WTC11 (cell line): ENCODE measurements at regions not wholly inside any gene's neighbourhood (a gene's known extent, or its start where the extent isn't known, plus 50 kb on each side); places are given as distances from the start of the nearest gene placed in this dataset.

Experiments
- CREB1 ChIP-seq: sonication (generic); formaldehyde crosslinking; IDR thresholded peaks from 2 replicates; pipeline ENCODE4 v1.8.0; 2023; ENCODE audit warnings: mild to moderate bottlenecking, missing genetic modification reagents
- ESRRA ChIP-seq: sonication (generic); formaldehyde crosslinking; IDR thresholded peaks from 2 replicates; pipeline ENCODE4 v1.8.1; 2022; ENCODE audit warnings: mild to moderate bottlenecking, missing genetic modification reagents, borderline replicate concordance
- FOXK1 ChIP-seq: sonication (generic); formaldehyde crosslinking; IDR thresholded peaks from 2 replicates; pipeline ENCODE4 v1.8.0; 2022; ENCODE audit warnings: mild to moderate bottlenecking, moderate library complexity, missing genetic modification reagents
- GABPB1 ChIP-seq: sonication (generic); formaldehyde crosslinking; IDR thresholded peaks from 2 replicates; pipeline ENCODE4 v1.8.1; 2023; ENCODE audit warnings: mild to moderate bottlenecking, missing genetic modification reagents
- GTF2I ChIP-seq: fragments of 250-450 bp; sonication (Bioruptor Pico); conservative IDR thresholded peaks from 2 replicates; pipeline ENCODE4 v1.4.0; 2021; ENCODE audit warnings: mild to moderate bottlenecking
- IRF2 ChIP-seq: sonication (generic); formaldehyde crosslinking; IDR thresholded peaks from 2 replicates; pipeline ENCODE4 v1.8.0; 2022; ENCODE audit warnings: low read depth, missing genetic modification reagents, borderline replicate concordance
- NR1H2 ChIP-seq: sonication (generic); formaldehyde crosslinking; IDR thresholded peaks from 2 replicates; pipeline ENCODE4 v1.9.0; 2021; ENCODE audit warnings: mild to moderate bottlenecking, moderate library complexity, missing genetic modification reagents
- TCF7 ChIP-seq: sonication (generic); formaldehyde crosslinking; IDR thresholded peaks from 2 replicates; pipeline ENCODE4 v1.8.0; 2022; ENCODE audit warnings: mild to moderate bottlenecking, low read depth, missing genetic modification reagents, moderate library complexity
- ZNF232 ChIP-seq: sonication (generic); formaldehyde crosslinking; IDR thresholded peaks from 2 replicates; pipeline ENCODE4 v1.8.0; 2022; ENCODE audit warnings: mild to moderate bottlenecking, missing genetic modification reagents
- TF ChIP-seq, protein P1 (sequence below): fragments of 200-600 bp; IDR thresholded peaks from 2 replicates; pipeline ENCODE4 v1.8.0; 2022; ENCODE audit warnings: antibody characterized with exemption
- TF ChIP-seq, protein P2 (sequence below): sonication (generic); formaldehyde crosslinking; conservative IDR thresholded peaks from 2 replicates; pipeline ENCODE4 v1.8.1; 2022; ENCODE audit warnings: mild to moderate bottlenecking, missing genetic modification reagents
- TF ChIP-seq, protein P3 (sequence below): fragments of 250-450 bp; sonication (Bioruptor Pico); IDR thresholded peaks from 2 replicates; pipeline ENCODE4 v1.9.0; 2021; ENCODE audit warnings: moderate library complexity, mild to moderate bottlenecking, inconsistent platforms, borderline replicate concordance
- TF ChIP-seq, protein P4 (sequence below): sonication (generic); formaldehyde crosslinking; IDR thresholded peaks from 2 replicates; pipeline ENCODE4 v1.8.1; 2023; ENCODE audit warnings: mild to moderate bottlenecking, missing genetic modification reagents, moderate library complexity

DNA sequence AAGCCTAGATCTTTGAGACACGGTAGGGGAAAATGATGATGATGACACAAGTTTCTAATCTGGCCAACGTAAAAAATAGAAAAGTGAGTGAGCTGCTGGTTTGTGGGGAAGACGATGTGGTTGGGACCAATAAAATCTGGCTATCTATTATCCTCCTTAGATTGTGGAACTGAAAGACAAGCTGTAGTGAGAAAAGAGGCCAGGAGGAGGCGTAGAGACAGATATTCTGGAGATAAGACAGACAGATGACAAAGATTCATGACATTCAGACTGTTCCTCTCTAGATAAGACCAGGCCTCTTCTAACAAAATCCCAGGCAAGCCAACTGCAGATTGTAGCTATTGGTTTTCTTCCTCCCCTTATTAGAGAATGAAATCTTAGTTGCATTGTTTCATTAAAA, 376.3 kb upstream of the UBE2E3 start:
- TF ChIP-seq, protein P1, sequence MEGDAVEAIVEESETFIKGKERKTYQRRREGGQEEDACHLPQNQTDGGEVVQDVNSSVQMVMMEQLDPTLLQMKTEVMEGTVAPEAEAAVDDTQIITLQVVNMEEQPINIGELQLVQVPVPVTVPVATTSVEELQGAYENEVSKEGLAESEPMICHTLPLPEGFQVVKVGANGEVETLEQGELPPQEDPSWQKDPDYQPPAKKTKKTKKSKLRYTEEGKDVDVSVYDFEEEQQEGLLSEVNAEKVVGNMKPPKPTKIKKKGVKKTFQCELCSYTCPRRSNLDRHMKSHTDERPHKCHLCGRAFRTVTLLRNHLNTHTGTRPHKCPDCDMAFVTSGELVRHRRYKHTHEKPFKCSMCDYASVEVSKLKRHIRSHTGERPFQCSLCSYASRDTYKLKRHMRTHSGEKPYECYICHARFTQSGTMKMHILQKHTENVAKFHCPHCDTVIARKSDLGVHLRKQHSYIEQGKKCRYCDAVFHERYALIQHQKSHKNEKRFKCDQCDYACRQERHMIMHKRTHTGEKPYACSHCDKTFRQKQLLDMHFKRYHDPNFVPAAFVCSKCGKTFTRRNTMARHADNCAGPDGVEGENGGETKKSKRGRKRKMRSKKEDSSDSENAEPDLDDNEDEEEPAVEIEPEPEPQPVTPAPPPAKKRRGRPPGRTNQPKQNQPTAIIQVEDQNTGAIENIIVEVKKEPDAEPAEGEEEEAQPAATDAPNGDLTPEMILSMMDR: no peak
- no peak for TF ChIP-seq ZNF232 (CRISPR knock-in tag)
- TF ChIP-seq, protein P2, sequence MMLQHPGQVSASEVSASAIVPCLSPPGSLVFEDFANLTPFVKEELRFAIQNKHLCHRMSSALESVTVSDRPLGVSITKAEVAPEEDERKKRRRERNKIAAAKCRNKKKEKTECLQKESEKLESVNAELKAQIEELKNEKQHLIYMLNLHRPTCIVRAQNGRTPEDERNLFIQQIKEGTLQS (CRISPR knock-in tag): no peak
- TF ChIP-seq GABPB1: no peak
- no peak for TF ChIP-seq FOXK1 (CRISPR knock-in tag)
- TF ChIP-seq, protein P3, sequence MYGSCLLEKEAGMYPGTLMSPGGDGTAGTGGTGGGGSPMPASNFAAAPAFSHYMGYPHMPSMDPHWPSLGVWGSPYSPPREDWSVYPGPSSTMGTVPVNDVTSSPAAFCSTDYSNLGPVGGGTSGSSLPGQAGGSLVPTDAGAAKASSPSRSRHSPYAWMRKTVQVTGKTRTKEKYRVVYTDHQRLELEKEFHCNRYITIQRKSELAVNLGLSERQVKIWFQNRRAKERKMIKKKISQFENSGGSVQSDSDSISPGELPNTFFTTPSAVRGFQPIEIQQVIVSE (CRISPR knock-in tag): no peak
- TF ChIP-seq, protein P4, sequence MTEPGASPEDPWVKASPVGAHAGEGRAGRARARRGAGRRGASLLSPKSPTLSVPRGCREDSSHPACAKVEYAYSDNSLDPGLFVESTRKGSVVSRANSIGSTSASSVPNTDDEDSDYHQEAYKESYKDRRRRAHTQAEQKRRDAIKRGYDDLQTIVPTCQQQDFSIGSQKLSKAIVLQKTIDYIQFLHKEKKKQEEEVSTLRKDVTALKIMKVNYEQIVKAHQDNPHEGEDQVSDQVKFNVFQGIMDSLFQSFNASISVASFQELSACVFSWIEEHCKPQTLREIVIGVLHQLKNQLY (CRISPR knock-in tag): no peak
- no peak for TF ChIP-seq GTF2I (CRISPR knock-in tag)
- no peak for TF ChIP-seq ESRRA (CRISPR knock-in tag)
- no peak for TF ChIP-seq TCF7 (CRISPR knock-in tag)
- TF ChIP-seq CREB1: no peak
- no peak for TF ChIP-seq NR1H2 (CRISPR knock-in tag)
- TF ChIP-seq IRF2 (CRISPR knock-in tag): no peak
